Ishikawa (cell line): ENCODE measurements at regions not wholly inside any gene's neighbourhood (a gene's known extent, or its start where the extent isn't known, plus 50 kb on each side); places are given as distances from the start of the nearest gene placed in this dataset.

Source experiments
- CEBPB ChIP-seq: IDR thresholded peaks from 2 replicates; pipeline ENCODE4 v1.6.1; 2012
- CREB1 ChIP-seq: IDR thresholded peaks from 2 replicates; pipeline ENCODE4 v1.6.1; 2012; ENCODE audit warnings: low read depth
- EGR1 ChIP-seq: IDR thresholded peaks from 2 replicates; pipeline ENCODE4 v1.6.1; 2012
- EP300 ChIP-seq: IDR thresholded peaks from 2 replicates; pipeline ENCODE4 v1.6.1; 2012; ENCODE audit warnings: borderline replicate concordance
- FOXM1 ChIP-seq: IDR thresholded peaks from 2 replicates; pipeline ENCODE4 v1.6.1; 2012; ENCODE audit warnings: low read depth, borderline replicate concordance
- NFIC ChIP-seq: IDR thresholded peaks from 2 replicates; pipeline ENCODE4 v1.6.1; 2012
- RAD21 ChIP-seq: IDR thresholded peaks from 2 replicates; pipeline ENCODE4 v1.6.1; 2012; ENCODE audit warnings: low read depth
- TAF1 ChIP-seq: IDR thresholded peaks from 2 replicates; pipeline ENCODE4 v1.6.1; 2012; ENCODE audit warnings: low read depth, mild to moderate bottlenecking
- TCF12 ChIP-seq: IDR thresholded peaks from 2 replicates; pipeline ENCODE4 v1.6.1; 2012; ENCODE audit warnings: low read depth
- TEAD4 ChIP-seq: IDR thresholded peaks from 2 replicates; pipeline ENCODE4 v1.6.1; 2012
- USF1 ChIP-seq: IDR thresholded peaks from 2 replicates; pipeline ENCODE4 v1.6.1; 2012
- YY1 ChIP-seq: IDR thresholded peaks from 2 replicates; pipeline ENCODE4 v1.6.1; 2012; ENCODE audit warnings: low read depth
- ZBTB7A ChIP-seq: IDR thresholded peaks from 2 replicates; pipeline ENCODE4 v1.6.1; 2012; ENCODE audit warnings: low read depth
- TF ChIP-seq, protein P1 (sequence below): IDR thresholded peaks from 2 replicates; pipeline ENCODE4 v1.6.1; 2012
- TF ChIP-seq, protein P2 (sequence below): IDR thresholded peaks from 2 replicates; pipeline ENCODE4 v1.6.1; 2012; ENCODE audit warnings: low read depth, mild to moderate bottlenecking

DNA sequence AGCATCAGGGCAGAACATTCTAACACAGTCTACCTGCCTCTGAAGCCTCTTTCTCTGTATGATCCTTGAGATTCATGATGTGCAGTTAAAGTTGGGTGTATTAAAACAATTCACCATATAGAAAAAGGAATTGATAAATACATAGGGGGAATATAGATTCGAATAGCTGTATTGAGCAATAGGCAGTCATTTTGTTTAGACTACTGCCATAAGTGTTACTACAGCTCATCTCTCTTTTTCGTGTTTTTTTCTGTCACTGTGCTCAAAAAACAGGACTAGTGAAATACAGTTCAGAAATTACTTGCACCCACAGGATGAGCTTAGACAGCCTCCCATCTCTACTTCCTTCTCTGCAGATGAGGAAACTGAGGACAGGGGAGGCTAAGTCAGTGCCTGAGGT is 144.6 kb upstream of the FBN2 start:
- TF ChIP-seq CEBPB (no peak), USF1 (no peak), FOXM1 (no peak), YY1 (no peak)
- TF ChIP-seq, protein P1, sequence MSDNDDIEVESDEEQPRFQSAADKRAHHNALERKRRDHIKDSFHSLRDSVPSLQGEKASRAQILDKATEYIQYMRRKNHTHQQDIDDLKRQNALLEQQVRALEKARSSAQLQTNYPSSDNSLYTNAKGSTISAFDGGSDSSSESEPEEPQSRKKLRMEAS: no peak

DNA sequence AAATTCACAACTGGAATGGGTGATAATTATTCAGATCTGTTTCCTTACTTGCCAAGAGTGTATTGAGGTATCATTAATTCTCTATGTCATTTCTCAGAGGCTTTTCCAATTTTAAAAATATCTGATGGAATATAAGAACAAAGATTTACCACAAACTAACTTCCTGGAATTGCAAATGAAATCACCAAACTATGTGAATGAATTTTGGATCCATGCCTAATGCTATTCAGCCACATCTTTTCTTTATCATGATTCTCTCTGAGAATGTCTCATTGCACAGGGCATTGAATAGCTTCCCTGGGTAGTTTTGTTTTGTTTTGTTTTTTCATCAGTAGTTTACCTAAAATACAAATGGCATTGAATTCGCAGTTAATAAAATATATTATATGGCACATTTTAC is 146.9 kb upstream of the FBN2 start:
- no peak for TF ChIP-seq YY1
- TF ChIP-seq, protein P1: no peak
- no peak for TF ChIP-seq ZBTB7A
- TF ChIP-seq TAF1: no peak
- peak; percentile 39; the same call in 1 of the 2 replicates for TF ChIP-seq NFIC

DNA sequence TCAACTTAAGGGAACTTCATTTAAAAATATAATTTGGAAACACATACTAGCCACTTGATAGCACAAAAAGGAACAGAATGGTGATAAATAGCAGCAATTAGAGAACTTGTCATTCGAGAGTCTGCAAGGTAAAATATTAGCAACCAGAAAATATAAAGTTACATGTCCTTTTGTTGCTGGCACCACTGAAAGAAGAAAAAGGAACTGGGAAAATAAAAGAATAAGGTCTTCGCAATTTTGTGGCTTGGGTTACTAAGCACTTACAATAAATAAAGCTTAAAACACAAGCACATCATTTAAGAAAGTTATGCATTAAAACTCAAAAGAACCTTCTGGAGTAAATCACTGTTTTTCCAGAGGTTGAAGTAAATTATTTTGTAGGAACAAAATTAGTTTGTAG is 149.9 kb upstream of the FBN2 start:
- TF ChIP-seq USF1: no peak
- TF ChIP-seq FOXM1: no peak
- no peak for TF ChIP-seq EGR1
- no peak for TF ChIP-seq RAD21
- TF ChIP-seq CREB1: no peak
- TF ChIP-seq, protein P2, sequence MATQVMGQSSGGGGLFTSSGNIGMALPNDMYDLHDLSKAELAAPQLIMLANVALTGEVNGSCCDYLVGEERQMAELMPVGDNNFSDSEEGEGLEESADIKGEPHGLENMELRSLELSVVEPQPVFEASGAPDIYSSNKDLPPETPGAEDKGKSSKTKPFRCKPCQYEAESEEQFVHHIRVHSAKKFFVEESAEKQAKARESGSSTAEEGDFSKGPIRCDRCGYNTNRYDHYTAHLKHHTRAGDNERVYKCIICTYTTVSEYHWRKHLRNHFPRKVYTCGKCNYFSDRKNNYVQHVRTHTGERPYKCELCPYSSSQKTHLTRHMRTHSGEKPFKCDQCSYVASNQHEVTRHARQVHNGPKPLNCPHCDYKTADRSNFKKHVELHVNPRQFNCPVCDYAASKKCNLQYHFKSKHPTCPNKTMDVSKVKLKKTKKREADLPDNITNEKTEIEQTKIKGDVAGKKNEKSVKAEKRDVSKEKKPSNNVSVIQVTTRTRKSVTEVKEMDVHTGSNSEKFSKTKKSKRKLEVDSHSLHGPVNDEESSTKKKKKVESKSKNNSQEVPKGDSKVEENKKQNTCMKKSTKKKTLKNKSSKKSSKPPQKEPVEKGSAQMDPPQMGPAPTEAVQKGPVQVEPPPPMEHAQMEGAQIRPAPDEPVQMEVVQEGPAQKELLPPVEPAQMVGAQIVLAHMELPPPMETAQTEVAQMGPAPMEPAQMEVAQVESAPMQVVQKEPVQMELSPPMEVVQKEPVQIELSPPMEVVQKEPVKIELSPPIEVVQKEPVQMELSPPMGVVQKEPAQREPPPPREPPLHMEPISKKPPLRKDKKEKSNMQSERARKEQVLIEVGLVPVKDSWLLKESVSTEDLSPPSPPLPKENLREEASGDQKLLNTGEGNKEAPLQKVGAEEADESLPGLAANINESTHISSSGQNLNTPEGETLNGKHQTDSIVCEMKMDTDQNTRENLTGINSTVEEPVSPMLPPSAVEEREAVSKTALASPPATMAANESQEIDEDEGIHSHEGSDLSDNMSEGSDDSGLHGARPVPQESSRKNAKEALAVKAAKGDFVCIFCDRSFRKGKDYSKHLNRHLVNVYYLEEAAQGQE: no peak
- TF ChIP-seq NFIC: no peak
- TF ChIP-seq, protein P1: no peak
- no peak for TF ChIP-seq TAF1
- TF ChIP-seq ZBTB7A: no peak
- no peak for TF ChIP-seq TEAD4
- no peak for TF ChIP-seq EP300
- no peak for TF ChIP-seq YY1

GRCh38 chr5:128693764-128694163 is 155.7 kb upstream of the FBN2 start:
- TF ChIP-seq FOXM1 (no peak), RAD21 (no peak), CEBPB (no peak), USF1 (no peak), NFIC (no peak), TEAD4 (no peak), EGR1 (no peak), TAF1 (no peak), CREB1 (no peak), YY1 (no peak), ZBTB7A (no peak), TCF12 (no peak)
- TF ChIP-seq, protein P2: no peak
- TF ChIP-seq, protein P1: no peak

DNA sequence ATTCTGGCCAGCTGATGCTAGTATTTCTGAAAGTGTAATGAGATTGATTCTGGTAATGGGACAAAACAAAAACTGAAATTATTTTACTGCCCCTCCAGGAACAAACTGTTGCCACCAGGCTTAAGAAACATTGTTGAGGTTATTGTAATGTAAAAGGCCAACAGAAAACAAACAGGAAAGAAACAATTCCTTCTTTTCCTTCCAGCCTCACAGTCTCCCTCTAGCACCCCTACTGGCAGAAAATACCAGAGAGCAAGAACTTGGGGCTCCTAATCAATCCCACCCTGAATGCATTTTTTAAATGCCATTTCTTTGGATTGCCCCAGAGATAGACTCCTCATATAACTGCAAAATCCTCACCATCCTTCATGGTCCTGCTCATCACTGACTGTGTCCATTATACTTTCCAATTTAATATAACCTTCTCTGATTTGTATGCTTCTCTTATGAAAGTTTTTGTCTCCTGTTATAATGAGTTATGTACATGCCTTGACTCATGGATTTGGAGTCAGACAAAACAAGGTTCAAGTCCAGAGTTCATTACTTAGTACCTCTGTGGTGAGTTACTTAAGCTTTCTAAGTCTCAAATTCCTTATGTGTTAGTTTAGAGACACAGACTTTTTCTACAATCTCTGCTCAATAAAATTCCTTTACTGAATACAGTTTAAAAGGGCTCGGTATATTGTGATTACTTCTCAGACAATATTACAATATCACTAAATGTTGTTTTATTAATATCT is 157.9 kb upstream of the FBN2 start:
- TF ChIP-seq, protein P2: no peak
- no peak for TF ChIP-seq NFIC
- TF ChIP-seq EGR1: no peak
- TF ChIP-seq FOXM1: no peak
- no peak for TF ChIP-seq CREB1
- TF ChIP-seq RAD21: no peak
- no peak for TF ChIP-seq CEBPB
- no peak for TF ChIP-seq ZBTB7A
- TF ChIP-seq TEAD4: no peak
- TF ChIP-seq, protein P1: no peak
- no peak for TF ChIP-seq TCF12
- no peak for TF ChIP-seq USF1
- TF ChIP-seq EP300: no peak
- no peak for TF ChIP-seq TAF1
- no peak for TF ChIP-seq YY1
